PC-9 (cell line): ENCODE measurements at regions not wholly inside any gene's neighbourhood (a gene's known extent, or its start where the extent isn't known, plus 50 kb on each side); places are given as distances from the start of the nearest gene placed in this dataset.

Experiments
- CTCF ChIP-seq: fragments of 200-600 bp; sonication (generic); conservative IDR thresholded peaks from 2 replicates; pipeline ENCODE4 v1.6.1; 2017; ENCODE audit warnings: mixed run types, antibody characterized with exemption, mild to moderate bottlenecking, moderate library complexity
- EZH2 ChIP-seq: fragments of 200-600 bp; sonication (generic); IDR thresholded peaks from 2 replicates; pipeline ENCODE4 v1.8.0; 2017; ENCODE audit warnings: antibody characterized with exemption, low read depth

GRCh38 chr5:136703036-136703435, 337.7 kb upstream of the TRPC7 start:
- TF ChIP-seq CTCF (no peak), EZH2 (no peak)
